ENCODE measurements at regions not wholly inside any gene's neighbourhood (a gene's known extent, or its start where the extent isn't known, plus 50 kb on each side); places are given as distances from the start of the nearest gene placed in this dataset.

- Histone ChIP-seq H3K4me3 (replicated peaks; ENCODE audit: low read depth, low read length) (no peak overlapping the region), H3K36me3 (ENCODE audit: control insufficient read depth, insufficient read depth, low read length) (no peaks in the 10 kb centered on the region), H3K27me3 (replicated peaks; ENCODE audit: control insufficient read depth, insufficient read depth, low read length) (no peaks in the 10 kb centered on the region)
- no peak for TF ChIP-seq CTCF (IDR thresholded peaks at IDR 0.05; ENCODE audit: insufficient read depth, low read length, poor library complexity, severe bottlenecking)
- DNase-seq (ENCODE audit: extremely low read depth, insufficient read length) = no peak
Observed at GRCh38 chr13:109447667-109448066, 338.7 kb downstream of the IRS2 start.

GRCh38 chr13:109440320-109440719 lies 346.1 kb downstream of the IRS2 start:
- Histone ChIP-seq H3K4me3 (replicated peaks; ENCODE audit: low read depth, low read length) (no peak overlapping the region), H3K36me3 (ENCODE audit: control insufficient read depth, insufficient read depth, low read length) (no peaks in the 10 kb centered on the region), H3K27me3 (replicated peaks; ENCODE audit: control insufficient read depth, insufficient read depth, low read length) (no peaks in the 10 kb centered on the region)
- TF ChIP-seq CTCF (IDR thresholded peaks at IDR 0.05; ENCODE audit: insufficient read depth, low read length, poor library complexity, severe bottlenecking) = no peak
- DNase-seq (ENCODE audit: extremely low read depth, insufficient read length) = no peak

- no peak for DNase-seq (ENCODE audit: extremely low read depth, insufficient read length)
- Histone ChIP-seq H3K36me3 (ENCODE audit: control insufficient read depth, insufficient read depth, low read length) (no peaks in the 10 kb centered on the region), H3K27me3 (replicated peaks; ENCODE audit: control insufficient read depth, insufficient read depth, low read length) (no peaks in the 10 kb centered on the region), H3K4me3 (replicated peaks; ENCODE audit: low read depth, low read length) (no peak overlapping the region)
- TF ChIP-seq CTCF (IDR thresholded peaks at IDR 0.05; ENCODE audit: insufficient read depth, low read length, poor library complexity, severe bottlenecking) = no peak
Observed at GRCh38 chr13:109439813-109440212, 346.6 kb downstream of the IRS2 start.

- no peaks in the 10 kb centered on the region for H3K36me3 ChIP-seq (ENCODE audit: control insufficient read depth, insufficient read depth, low read length)
- DNase-seq (ENCODE audit: extremely low read depth, insufficient read length) = no peak
- TF ChIP-seq CTCF (IDR thresholded peaks at IDR 0.05; ENCODE audit: insufficient read depth, low read length, poor library complexity, severe bottlenecking) = no peak
Observed at GRCh38 chr13:109436841-109437240, 349.5 kb downstream of the IRS2 start.

GRCh38 chr13:109436055-109436622 lies 350.2 kb downstream of the IRS2 start:
- TF ChIP-seq CTCF (IDR thresholded peaks at IDR 0.05; ENCODE audit: insufficient read depth, low read length, poor library complexity, severe bottlenecking) = no peak
- Histone ChIP-seq H3K36me3 (ENCODE audit: control insufficient read depth, insufficient read depth, low read length) (no peaks in the 10 kb centered on the region), H3K4me3 (replicated peaks; ENCODE audit: low read depth, low read length) (no peak overlapping the region), H3K27me3 (replicated peaks; ENCODE audit: control insufficient read depth, insufficient read depth, low read length) (no peaks in the 10 kb centered on the region)
- DNase-seq (ENCODE audit: extremely low read depth, insufficient read length) = no peak

More at GRCh38 chr13:109436841-109437240, 349.5 kb downstream of the IRS2 start:
- Histone ChIP-seq H3K27me3 (replicated peaks; ENCODE audit: control insufficient read depth, insufficient read depth, low read length) (no peaks in the 10 kb centered on the region), H3K4me3 (replicated peaks; ENCODE audit: low read depth, low read length) (no peak overlapping the region)

GRCh38 chr13:109431217-109431616 lies 355.2 kb downstream of the IRS2 start:
- H3K36me3 ChIP-seq (ENCODE audit: control insufficient read depth, insufficient read depth, low read length) = no peaks in the 10 kb centered on the region
- no peak for DNase-seq (ENCODE audit: extremely low read depth, insufficient read length)
- H3K27me3 ChIP-seq (replicated peaks; ENCODE audit: control insufficient read depth, insufficient read depth, low read length) = no peaks in the 10 kb centered on the region
- TF ChIP-seq CTCF (IDR thresholded peaks at IDR 0.05; ENCODE audit: insufficient read depth, low read length, poor library complexity, severe bottlenecking) = no peak
- H3K4me3 ChIP-seq (replicated peaks; ENCODE audit: low read depth, low read length) = no peak overlapping the region
